ENCODE measurements at regions not wholly inside any gene's neighbourhood (a gene's known extent, or its start where the extent isn't known, plus 50 kb on each side); places are given as distances from the start of the nearest gene placed in this dataset.

DNA sequence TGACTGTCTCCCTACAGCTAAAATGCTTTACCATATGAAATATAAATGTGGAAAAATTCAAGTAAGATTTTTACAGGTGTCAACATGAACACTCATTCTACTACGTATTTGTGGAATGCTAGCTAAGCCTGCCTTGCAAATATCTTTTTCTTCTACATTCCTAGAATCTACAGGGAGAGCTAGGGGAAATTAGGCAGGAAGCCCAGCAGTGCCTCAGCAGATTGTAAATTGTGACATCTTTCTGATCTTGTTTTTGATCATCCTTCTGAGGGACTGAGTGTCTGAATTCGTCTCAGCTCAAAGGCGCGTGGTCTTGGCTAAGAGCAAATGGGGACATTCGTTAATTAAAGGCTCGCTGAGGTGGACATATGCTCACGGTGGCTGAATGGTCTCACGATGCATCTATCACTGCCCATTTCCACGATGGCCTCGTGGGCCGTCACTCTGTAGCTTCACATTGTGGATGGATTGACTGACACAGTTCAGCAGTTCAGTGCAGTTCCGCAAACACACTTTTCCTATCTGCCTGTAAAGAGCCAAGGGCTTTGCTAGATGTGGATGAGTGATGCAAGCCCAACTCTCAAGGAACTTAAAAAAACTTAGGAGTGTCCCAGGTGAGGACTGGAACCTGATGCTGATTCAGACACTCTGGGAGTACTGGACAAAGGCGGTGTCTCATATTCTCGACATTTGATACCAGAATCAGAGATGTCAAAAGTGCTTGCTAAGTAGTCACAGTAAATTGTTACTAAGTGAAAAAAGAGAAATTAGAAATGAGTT, 562.5 kb downstream of the EFNB2 start:
- no peaks in the 10 kb centered on the region for H3K36me3 ChIP-seq (ENCODE audit: control insufficient read depth in 2 of 2, insufficient read depth in 2 of 2, low read length in 2 of 2)
- H3K9ac ChIP-seq (ENCODE audit: low read length in 2 of 2) = no peak overlapping the region
- no peak overlapping the region for H3K4me3 ChIP-seq (ENCODE audit: low read length in 2 of 2)
- H3K27me3 ChIP-seq (ENCODE audit: control insufficient read depth in 1 of 2, insufficient read depth in 2 of 2, low read length in 2 of 2) = no peaks in the 10 kb centered on the region
- H3K27ac ChIP-seq (ENCODE audit: low read length) = no peak overlapping the region
- H3K9me3 ChIP-seq (ENCODE audit: control insufficient read depth in 2 of 2, low read length in 2 of 2) = no peaks in the 10 kb centered on the region
- no peaks in the 10 kb centered on the region for H3K4me1 ChIP-seq (ENCODE audit: control insufficient read depth, insufficient read depth, low read length)

GRCh38 chr13:105972306-105972721, 563.1 kb downstream of the EFNB2 start:
- Histone ChIP-seq H3K4me3 (ENCODE audit: low read length in 2 of 2) (no peak overlapping the region), H3K4me1 (ENCODE audit: control insufficient read depth, insufficient read depth, low read length) (no peaks in the 10 kb centered on the region), H3K27ac (ENCODE audit: low read length) (no peak overlapping the region), H3K27me3 (ENCODE audit: control insufficient read depth in 1 of 2, insufficient read depth in 2 of 2, low read length in 2 of 2) (no peaks in the 10 kb centered on the region), H3K9ac (ENCODE audit: low read length in 2 of 2) (no peak overlapping the region), H3K9me3 (ENCODE audit: control insufficient read depth in 2 of 2, low read length in 2 of 2) (no peaks in the 10 kb centered on the region), H3K36me3 (ENCODE audit: control insufficient read depth in 2 of 2, insufficient read depth in 2 of 2, low read length in 2 of 2) (no peaks in the 10 kb centered on the region)

DNA sequence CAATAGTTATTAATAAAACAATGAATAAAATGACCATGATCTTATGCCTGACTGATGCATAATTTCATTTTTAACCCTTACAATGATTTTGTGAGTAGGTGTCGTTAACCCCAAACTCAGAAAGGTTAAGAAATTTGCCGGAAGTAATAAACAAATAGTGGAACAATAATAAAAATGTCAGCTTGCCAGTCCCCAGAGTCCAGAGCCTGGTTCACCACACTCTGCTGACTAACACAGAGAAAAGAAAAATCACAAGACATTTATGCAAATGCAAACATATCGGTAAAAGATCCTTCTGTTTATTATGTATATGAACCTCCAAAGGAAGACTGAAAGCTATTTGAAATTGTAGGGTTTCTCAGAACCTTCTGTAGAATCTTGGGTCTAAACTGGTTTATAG, 563.7 kb downstream of the EFNB2 start:
- H3K4me3 ChIP-seq (ENCODE audit: low read length in 2 of 2) = no peak overlapping the region
- H3K4me1 ChIP-seq (ENCODE audit: control insufficient read depth, insufficient read depth, low read length) = no peaks in the 10 kb centered on the region
- H3K9ac ChIP-seq (ENCODE audit: low read length in 2 of 2) = no peak overlapping the region
- H3K9me3 ChIP-seq (ENCODE audit: control insufficient read depth in 2 of 2, low read length in 2 of 2) = no peaks in the 10 kb centered on the region
- H3K27me3 ChIP-seq (ENCODE audit: control insufficient read depth in 1 of 2, insufficient read depth in 2 of 2, low read length in 2 of 2) = no peaks in the 10 kb centered on the region
- H3K27ac ChIP-seq (ENCODE audit: low read length) = no peak overlapping the region
- H3K36me3 ChIP-seq (ENCODE audit: control insufficient read depth in 2 of 2, insufficient read depth in 2 of 2, low read length in 2 of 2) = no peaks in the 10 kb centered on the region

DNA sequence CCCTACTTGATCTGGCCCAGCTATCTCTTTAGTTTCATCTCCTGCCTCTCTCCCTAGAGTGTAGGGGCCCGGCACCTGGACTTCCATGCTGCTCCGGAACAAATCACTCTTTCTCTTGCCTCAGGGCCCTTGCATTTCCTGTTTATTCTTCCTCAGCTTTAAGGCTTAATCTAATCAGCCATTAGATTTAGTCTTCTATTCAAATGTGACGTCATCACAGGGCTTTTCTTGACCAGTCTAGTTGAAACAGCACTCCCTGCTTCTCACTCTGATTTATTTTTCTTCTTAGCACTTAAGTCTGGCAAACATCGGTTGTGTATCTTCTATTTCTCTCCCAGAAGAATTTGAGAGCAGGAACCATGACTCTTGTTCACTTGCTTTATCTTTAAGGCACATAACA, 564.1 kb downstream of the EFNB2 start:
- Histone ChIP-seq H3K36me3 (ENCODE audit: control insufficient read depth in 2 of 2, insufficient read depth in 2 of 2, low read length in 2 of 2) (no peaks in the 10 kb centered on the region), H3K4me1 (ENCODE audit: control insufficient read depth, insufficient read depth, low read length) (no peaks in the 10 kb centered on the region), H3K27me3 (ENCODE audit: control insufficient read depth in 1 of 2, insufficient read depth in 2 of 2, low read length in 2 of 2) (no peaks in the 10 kb centered on the region), H3K27ac (ENCODE audit: low read length) (no peak overlapping the region), H3K9me3 (ENCODE audit: control insufficient read depth in 2 of 2, low read length in 2 of 2) (no peaks in the 10 kb centered on the region), H3K4me3 (ENCODE audit: low read length in 2 of 2) (no peak overlapping the region), H3K9ac (ENCODE audit: low read length in 2 of 2) (no peak overlapping the region)

DNA sequence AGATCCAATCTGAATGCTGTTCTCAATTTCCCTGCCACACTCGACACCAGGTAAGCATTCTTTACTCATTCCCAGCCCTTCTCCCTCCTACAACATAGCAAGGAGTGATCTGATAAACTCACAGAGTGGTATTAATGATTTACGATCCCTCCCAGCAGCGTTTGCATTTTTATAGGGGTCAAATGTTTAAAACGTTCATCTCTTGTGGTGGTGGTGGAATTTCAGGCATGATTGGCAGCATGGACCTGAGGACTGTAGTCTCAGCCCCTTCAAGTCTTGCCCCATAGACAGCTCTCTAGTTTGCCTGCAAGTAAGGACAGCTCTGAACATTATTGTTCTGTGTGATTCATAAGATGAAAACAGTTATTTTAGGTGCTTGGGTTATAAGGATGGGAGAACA, 565.7 kb downstream of the EFNB2 start:
- Histone ChIP-seq H3K9me3 (ENCODE audit: control insufficient read depth in 2 of 2, low read length in 2 of 2) (no peaks in the 10 kb centered on the region), H3K36me3 (ENCODE audit: control insufficient read depth in 2 of 2, insufficient read depth in 2 of 2, low read length in 2 of 2) (no peaks in the 10 kb centered on the region), H3K27ac (ENCODE audit: low read length) (no peak overlapping the region), H3K4me3 (ENCODE audit: low read length in 2 of 2) (no peak overlapping the region), H3K27me3 (ENCODE audit: control insufficient read depth in 1 of 2, insufficient read depth in 2 of 2, low read length in 2 of 2) (no peaks in the 10 kb centered on the region), H3K9ac (ENCODE audit: low read length in 2 of 2) (no peak overlapping the region), H3K4me1 (ENCODE audit: control insufficient read depth, insufficient read depth, low read length) (no peaks in the 10 kb centered on the region)

DNA sequence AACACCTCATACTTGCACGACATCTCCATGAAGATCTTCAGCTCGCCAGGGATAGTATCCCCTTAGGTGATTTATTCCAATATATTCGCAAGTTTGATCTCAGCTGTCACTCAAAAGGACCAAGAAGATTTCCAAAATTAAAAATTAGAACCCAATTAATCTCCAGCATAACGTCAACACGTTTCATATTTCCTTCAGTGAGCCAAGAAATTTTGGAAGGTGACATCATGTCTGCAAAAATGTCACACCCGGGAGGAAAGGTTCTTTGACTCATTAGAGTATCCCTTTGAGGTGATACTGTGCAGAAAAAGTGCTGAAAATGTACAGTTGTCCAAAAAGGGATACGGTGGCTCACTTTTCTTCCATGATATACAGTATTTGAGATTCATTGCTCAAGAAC, 569.6 kb downstream of the EFNB2 start:
- H3K27ac ChIP-seq (ENCODE audit: low read length) = no peak overlapping the region
- H3K9me3 ChIP-seq (ENCODE audit: control insufficient read depth in 2 of 2, low read length in 2 of 2) = no peaks in the 10 kb centered on the region
- H3K27me3 ChIP-seq (ENCODE audit: control insufficient read depth in 1 of 2, insufficient read depth in 2 of 2, low read length in 2 of 2) = no peaks in the 10 kb centered on the region
- no peak overlapping the region for H3K4me3 ChIP-seq (ENCODE audit: low read length in 2 of 2)
- no peaks in the 10 kb centered on the region for H3K36me3 ChIP-seq (ENCODE audit: control insufficient read depth in 2 of 2, insufficient read depth in 2 of 2, low read length in 2 of 2)
- no peak overlapping the region for H3K9ac ChIP-seq (ENCODE audit: low read length in 2 of 2)
- no peaks in the 10 kb centered on the region for H3K4me1 ChIP-seq (ENCODE audit: control insufficient read depth, insufficient read depth, low read length)

DNA sequence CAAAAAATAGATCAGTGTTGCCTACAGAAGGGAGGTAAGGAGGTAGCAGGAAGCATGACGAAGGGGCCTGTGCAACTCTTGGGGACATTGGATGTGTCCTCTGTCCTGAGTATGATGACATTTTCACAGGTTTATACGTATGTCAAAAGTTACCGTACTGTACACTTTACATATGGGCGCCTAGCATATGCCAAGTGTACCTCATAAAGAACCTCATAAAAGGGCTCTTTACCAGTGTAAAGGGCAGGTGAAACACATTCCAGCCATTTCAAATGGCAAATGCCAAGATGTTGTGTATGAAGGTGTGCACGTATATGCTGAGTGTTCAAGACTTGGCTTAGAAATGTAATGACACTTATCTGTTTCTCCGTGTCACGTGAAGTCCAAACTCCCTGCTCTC, 573.4 kb downstream of the EFNB2 start:
- H3K4me1 ChIP-seq (ENCODE audit: control insufficient read depth, insufficient read depth, low read length) = no peaks in the 10 kb centered on the region
- no peak overlapping the region for H3K9ac ChIP-seq (ENCODE audit: low read length in 2 of 2)
- no peaks in the 10 kb centered on the region for H3K36me3 ChIP-seq (ENCODE audit: control insufficient read depth in 2 of 2, insufficient read depth in 2 of 2, low read length in 2 of 2)
- H3K9me3 ChIP-seq (ENCODE audit: control insufficient read depth in 2 of 2, low read length in 2 of 2) = no peaks in the 10 kb centered on the region
- no peak overlapping the region for H3K4me3 ChIP-seq (ENCODE audit: low read length in 2 of 2)
- no peak overlapping the region for H3K27ac ChIP-seq (ENCODE audit: low read length)
- H3K27me3 ChIP-seq (ENCODE audit: control insufficient read depth in 1 of 2, insufficient read depth in 2 of 2, low read length in 2 of 2) = no peaks in the 10 kb centered on the region

GRCh38 chr13:105961438-105961837, 574.0 kb downstream of the EFNB2 start:
- H3K4me1 ChIP-seq (ENCODE audit: control insufficient read depth, insufficient read depth, low read length) = no peaks in the 10 kb centered on the region
- no peak overlapping the region for H3K4me3 ChIP-seq (ENCODE audit: low read length in 2 of 2)
- no peaks in the 10 kb centered on the region for H3K9me3 ChIP-seq (ENCODE audit: control insufficient read depth in 2 of 2, low read length in 2 of 2)
- H3K36me3 ChIP-seq (ENCODE audit: control insufficient read depth in 2 of 2, insufficient read depth in 2 of 2, low read length in 2 of 2) = no peaks in the 10 kb centered on the region
- H3K27me3 ChIP-seq (ENCODE audit: control insufficient read depth in 1 of 2, insufficient read depth in 2 of 2, low read length in 2 of 2) = no peaks in the 10 kb centered on the region
- H3K27ac ChIP-seq (ENCODE audit: low read length) = no peak overlapping the region
- H3K9ac ChIP-seq (ENCODE audit: low read length in 2 of 2) = no peak overlapping the region

- no peak overlapping the region for H3K4me3 ChIP-seq (ENCODE audit: low read length in 2 of 2)
- no peaks in the 10 kb centered on the region for H3K9me3 ChIP-seq (ENCODE audit: control insufficient read depth in 2 of 2, low read length in 2 of 2)
- H3K9ac ChIP-seq (ENCODE audit: low read length in 2 of 2) = no peak overlapping the region
- H3K4me1 ChIP-seq (ENCODE audit: control insufficient read depth, insufficient read depth, low read length) = no peaks in the 10 kb centered on the region
- no peaks in the 10 kb centered on the region for H3K36me3 ChIP-seq (ENCODE audit: control insufficient read depth in 2 of 2, insufficient read depth in 2 of 2, low read length in 2 of 2)
- H3K27ac ChIP-seq (ENCODE audit: low read length) = no peak overlapping the region
- no peaks in the 10 kb centered on the region for H3K27me3 ChIP-seq (ENCODE audit: control insufficient read depth in 1 of 2, insufficient read depth in 2 of 2, low read length in 2 of 2)
Observed at GRCh38 chr13:105960326-105960725, 575.1 kb downstream of the EFNB2 start.

DNA sequence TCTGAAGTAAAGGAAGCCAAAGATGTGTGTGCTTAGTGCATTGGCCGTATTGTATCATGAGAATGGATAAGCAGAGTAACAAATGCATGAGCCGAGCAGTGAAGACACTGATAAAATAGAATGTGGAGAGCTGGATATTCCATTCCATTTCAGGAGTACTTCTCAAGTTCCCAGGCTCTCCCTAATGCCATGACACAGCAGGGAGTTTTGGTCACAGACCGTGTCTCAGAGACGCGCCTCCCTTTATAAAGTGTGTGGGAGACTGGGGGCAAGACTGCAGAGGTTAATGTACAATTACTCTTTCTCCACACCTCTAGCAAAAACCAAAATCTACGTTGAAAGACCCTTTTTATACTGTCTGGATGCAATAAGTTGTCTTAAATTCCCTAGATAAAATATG, 575.6 kb downstream of the EFNB2 start:
- no peak overlapping the region for H3K27ac ChIP-seq (ENCODE audit: low read length)
- H3K27me3 ChIP-seq (ENCODE audit: control insufficient read depth in 1 of 2, insufficient read depth in 2 of 2, low read length in 2 of 2) = no peaks in the 10 kb centered on the region
- no peak overlapping the region for H3K4me3 ChIP-seq (ENCODE audit: low read length in 2 of 2)
- no peaks in the 10 kb centered on the region for H3K9me3 ChIP-seq (ENCODE audit: control insufficient read depth in 2 of 2, low read length in 2 of 2)
- H3K36me3 ChIP-seq (ENCODE audit: control insufficient read depth in 2 of 2, insufficient read depth in 2 of 2, low read length in 2 of 2) = no peaks in the 10 kb centered on the region
- H3K9ac ChIP-seq (ENCODE audit: low read length in 2 of 2) = no peak overlapping the region
- no peaks in the 10 kb centered on the region for H3K4me1 ChIP-seq (ENCODE audit: control insufficient read depth, insufficient read depth, low read length)

GRCh38 chr13:105957769-105958438, 577.6 kb downstream of the EFNB2 start:
- no peaks in the 10 kb centered on the region for H3K27me3 ChIP-seq (ENCODE audit: control insufficient read depth in 1 of 2, insufficient read depth in 2 of 2, low read length in 2 of 2)
- no peak overlapping the region for H3K9ac ChIP-seq (ENCODE audit: low read length in 2 of 2)
- no peaks in the 10 kb centered on the region for H3K36me3 ChIP-seq (ENCODE audit: control insufficient read depth in 2 of 2, insufficient read depth in 2 of 2, low read length in 2 of 2)
- no peak overlapping the region for H3K4me3 ChIP-seq (ENCODE audit: low read length in 2 of 2)
- no peak overlapping the region for H3K27ac ChIP-seq (ENCODE audit: low read length)
- H3K4me1 ChIP-seq (ENCODE audit: control insufficient read depth, insufficient read depth, low read length) = no peaks in the 10 kb centered on the region
- no peaks in the 10 kb centered on the region for H3K9me3 ChIP-seq (ENCODE audit: control insufficient read depth in 2 of 2, low read length in 2 of 2)
